Osteocyte (in vitro differentiated cells): ENCODE measurements at regions not wholly inside any gene's neighbourhood (a gene's known extent, or its start where the extent isn't known, plus 50 kb on each side); places are given as distances from the start of the nearest gene placed in this dataset.

Source experiments
- DNase-seq: peaks from one replicate; pipeline ENCODE4 v3.0.0; 2021; ENCODE audit warnings: mixed read lengths; ENCODE audit not compliant: unreplicated experiment; ENCODE audit errors: extremely low spot score
- H3K27ac Mint-ChIP-seq: one replicate; pipeline ENCODE4 v1.8.0; 2021; ENCODE audit warnings: mild to moderate bottlenecking, mixed read lengths; ENCODE audit not compliant: unreplicated experiment
- H3K27me3 Mint-ChIP-seq: one replicate; pipeline ENCODE4 v1.8.0; 2021; ENCODE audit warnings: mixed read lengths; ENCODE audit not compliant: unreplicated experiment
- H3K36me3 Mint-ChIP-seq: one replicate; pipeline ENCODE4 v1.8.0; 2021; ENCODE audit warnings: mixed read lengths; ENCODE audit not compliant: unreplicated experiment
- H3K4me1 Mint-ChIP-seq: one replicate; pipeline ENCODE4 v1.8.0; 2021; ENCODE audit warnings: mixed read lengths; ENCODE audit not compliant: unreplicated experiment
- H3K4me3 Mint-ChIP-seq: one replicate; pipeline ENCODE4 v1.8.0; 2021; ENCODE audit warnings: mild to moderate bottlenecking, moderate library complexity, mixed read lengths; ENCODE audit not compliant: unreplicated experiment
- H3K9me3 Mint-ChIP-seq: one replicate; pipeline ENCODE4 v1.8.0; 2021; ENCODE audit warnings: mixed read lengths; ENCODE audit not compliant: unreplicated experiment
- CTCF ChIP-seq: fragments of 200-600 bp; sonication (generic); IDR thresholded peaks from 2 replicates; pipeline ENCODE4 v1.5.0; 2021; ENCODE audit warnings: antibody characterized with exemption, mild to moderate bottlenecking, moderate library complexity

GRCh38 chr18:51321696-51322095 is 124.2 kb upstream of the MEX3C start:
- no peaks in the 10 kb centered on the region for H3K9me3 Mint-ChIP-seq

DNA sequence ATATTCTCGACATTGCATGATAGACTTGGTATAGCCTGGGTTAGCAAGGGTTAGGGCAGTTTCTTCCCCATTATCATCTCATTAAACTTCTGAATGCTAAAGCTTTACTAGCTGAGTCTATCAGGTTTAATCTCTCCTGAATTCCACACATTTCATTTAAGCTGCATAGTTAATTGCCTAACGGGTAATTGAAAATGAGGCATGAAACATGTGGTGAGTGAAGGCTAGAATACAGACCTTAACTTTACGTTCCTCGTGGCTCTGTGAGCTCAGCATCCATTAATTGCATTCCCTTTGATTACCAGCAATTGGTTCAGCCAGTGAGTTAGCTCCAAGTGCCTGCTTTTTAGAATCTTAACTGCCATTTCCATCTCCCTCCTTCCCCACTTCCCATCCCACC is 126.5 kb upstream of the MEX3C start:
- Mint-ChIP-seq H3K27me3 (peaks cover 26% of the 10 kb centered on the region), H3K27ac (no peak overlapping the region), H3K9me3 (no peaks in the 10 kb centered on the region), H3K4me1 (peaks cover 5% of the 10 kb centered on the region), H3K4me3 (no peak overlapping the region), H3K36me3 (no peaks in the 10 kb centered on the region)
- no peak for DNase-seq
- TF ChIP-seq CTCF, result no peak

More at GRCh38 chr18:51321696-51322095, 124.2 kb upstream of the MEX3C start:
- Mint-ChIP-seq H3K36me3 (no peaks in the 10 kb centered on the region), H3K4me1 (peaks cover 5% of the 10 kb centered on the region), H3K4me3 (no peak overlapping the region), H3K27ac (no peak overlapping the region), H3K27me3 (peaks cover 29% of the 10 kb centered on the region)
- no peak for DNase-seq
- TF ChIP-seq CTCF, result no peak

DNA sequence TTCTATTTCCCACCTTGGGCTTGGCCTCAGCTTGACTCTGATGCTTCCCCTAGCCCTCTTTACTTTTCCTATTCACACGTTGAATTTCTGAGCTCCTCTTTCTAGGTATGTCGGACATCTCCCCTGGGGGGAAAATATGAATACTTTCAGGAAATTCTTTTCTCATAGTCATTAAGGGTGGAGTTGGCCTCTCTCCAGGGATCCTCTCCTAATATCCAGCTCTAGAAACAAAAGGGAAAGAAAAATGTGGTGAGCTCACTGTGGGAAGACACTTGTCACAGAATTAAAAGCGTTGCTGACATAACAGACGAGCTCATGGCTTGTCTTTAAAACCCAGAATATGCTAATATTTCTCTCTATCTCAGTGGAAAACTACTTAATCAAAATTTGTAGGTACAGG is 132.7 kb upstream of the MEX3C start:
- no peak for TF ChIP-seq CTCF
- H3K36me3 Mint-ChIP-seq, result no peaks in the 10 kb centered on the region

GRCh38 chr18:51330739-51331138 is 133.3 kb upstream of the MEX3C start:
- Mint-ChIP-seq H3K27me3 (no peaks in the 10 kb centered on the region), H3K9me3 (no peaks in the 10 kb centered on the region), H3K4me3 (peak overlapping the region; percentile 8), H3K36me3 (no peaks in the 10 kb centered on the region), H3K4me1 (peaks cover 17% of the 10 kb centered on the region), H3K27ac (no peak overlapping the region)
- no peak for DNase-seq
- no peak for TF ChIP-seq CTCF

More for the DNA sequence above, 132.7 kb upstream of the MEX3C start:
- peaks cover 17% of the 10 kb centered on the region for H3K4me1 Mint-ChIP-seq
- peaks cover 4% of the 10 kb centered on the region for H3K27me3 Mint-ChIP-seq
- no peak overlapping the region for H3K4me3 Mint-ChIP-seq
- H3K27ac Mint-ChIP-seq, result no peak overlapping the region
- no peaks in the 10 kb centered on the region for H3K9me3 Mint-ChIP-seq
- no peak for DNase-seq

DNA sequence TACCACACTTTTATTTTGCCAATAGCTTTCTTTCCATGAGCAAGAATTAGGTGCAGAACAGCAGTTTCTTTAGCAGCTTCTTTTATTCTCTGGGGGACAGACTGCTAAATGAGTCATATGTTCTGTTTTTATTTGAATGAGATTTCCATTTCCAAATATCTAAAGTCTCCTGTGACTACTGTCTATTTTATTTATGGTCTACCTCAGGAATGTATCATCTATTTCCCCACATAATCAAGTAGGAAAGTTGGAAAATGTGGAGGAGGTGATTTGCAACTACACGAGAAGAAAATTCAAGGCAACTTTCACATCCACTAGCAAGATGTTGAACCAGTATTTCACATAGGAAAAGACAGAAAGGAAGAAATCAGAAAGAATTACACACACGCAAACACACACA is 139.9 kb upstream of the MEX3C start:
- Mint-ChIP-seq H3K4me1 (peaks cover 41% of the 10 kb centered on the region), H3K36me3 (no peaks in the 10 kb centered on the region), H3K27ac (peak overlapping the region; percentile 64), H3K27me3 (no peaks in the 10 kb centered on the region), H3K9me3 (no peaks in the 10 kb centered on the region), H3K4me3 (no peak overlapping the region)
- DNase-seq, result no peak
- TF ChIP-seq CTCF, result no peak
